ENCODE measurements at regions not wholly inside any gene's neighbourhood (a gene's known extent, or its start where the extent isn't known, plus 50 kb on each side); places are given as distances from the start of the nearest gene placed in this dataset.
"Not testable (repeated sequence)": the region's sequence is repeated elsewhere in the genome, so short reads cannot be mapped to it uniquely, and the experiment has no call there.

DNA sequence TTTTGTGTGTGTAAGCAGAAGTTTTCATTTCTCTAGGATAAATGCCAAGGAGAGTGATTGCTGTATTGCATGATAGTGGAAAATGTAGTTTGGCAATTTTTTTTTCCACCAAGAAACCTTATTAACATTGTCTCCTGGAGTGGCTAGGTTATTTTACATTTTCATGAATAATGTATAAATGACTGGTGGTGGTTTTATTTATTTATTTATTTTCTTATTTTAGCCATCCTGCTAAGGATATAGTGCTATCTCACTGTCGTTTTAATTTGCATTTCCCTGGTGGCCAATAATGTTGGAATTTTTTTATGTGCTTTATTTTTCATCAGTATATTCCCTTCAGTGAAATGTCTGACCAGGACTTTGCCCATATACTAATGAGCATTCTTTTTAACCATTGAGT is 328.3 kb upstream of the OR4C13 start:
- TF ChIP-seq POLR2A (IDR thresholded peaks at IDR 0.05; ENCODE audit: low read depth, low read length); TAF1 (IDR thresholded peaks at IDR 0.05; ENCODE audit: borderline replicate concordance, low read depth, low read length): not testable (repeated sequence)
